OCI-LY1 (cell line): ENCODE measurements at regions not wholly inside any gene's neighbourhood (a gene's known extent, or its start where the extent isn't known, plus 50 kb on each side); places are given as distances from the start of the nearest gene placed in this dataset.

ENCODE experiments used
- CTCF ChIP-seq: fragments of 200-600 bp; sonication (generic), shearing (Covaris generic); IDR thresholded peaks from 2 replicates; pipeline ENCODE4 v1.5.1; 2017; ENCODE audit warnings: mild to moderate bottlenecking, antibody characterized with exemption, low read length, moderate library complexity, mixed read lengths
- EZH2 ChIP-seq: fragments of 200-600 bp; sonication (generic), shearing (Covaris generic); IDR thresholded peaks from 2 replicates; pipeline ENCODE4 v1.8.0; 2017; ENCODE audit warnings: borderline replicate concordance, mixed run types, mild to moderate bottlenecking, antibody characterized with exemption, low read length, moderate library complexity, mixed read lengths

DNA sequence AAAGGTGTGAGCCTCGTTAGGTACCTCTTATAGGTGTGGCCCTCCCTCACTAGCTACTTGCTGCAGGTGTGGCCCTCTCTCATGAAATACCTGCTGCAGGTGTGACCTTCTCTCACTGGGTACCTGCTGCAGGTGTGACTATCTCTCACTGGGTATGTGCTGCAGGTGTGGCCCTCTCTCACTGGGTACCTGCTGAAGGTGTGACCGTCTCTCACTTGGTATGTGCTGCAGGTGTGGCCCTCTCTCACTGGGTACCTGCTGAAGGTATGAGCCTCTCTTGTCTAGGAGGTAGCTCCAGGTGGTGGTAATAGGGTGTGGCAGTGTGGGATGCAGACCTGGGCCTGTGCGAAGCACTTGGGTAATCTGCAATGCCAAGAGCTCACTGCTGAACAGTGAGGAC lies 170.7 kb upstream of the PLPP4 start:
- no peak for TF ChIP-seq CTCF
- no peak for TF ChIP-seq EZH2
